Upper lobe of left lung (tissue), 4 donors: ENCODE measurements at regions not wholly inside any gene's neighbourhood (a gene's known extent, or its start where the extent isn't known, plus 50 kb on each side); places are given as distances from the start of the nearest gene placed in this dataset.

Experiments used
- POLR2A ChIP-seq, 4 donors: fragments of 450-650 bp; IDR thresholded peaks; one replicate each; pipeline ENCODE4 v1.5.1; 2016 to 2017; ENCODE audit warnings: antibody characterized with exemption in 4 of 4, mild to moderate bottlenecking in 2 of 4
- POLR2AphosphoS5 ChIP-seq, 2 donors: sonication (generic); formaldehyde crosslinking; IDR thresholded peaks; one replicate each; pipeline ENCODE4 v1.5.1; 2017; ENCODE audit warnings: antibody characterized with exemption in 2 of 2
- TF ChIP-seq, protein P1 (sequence below), 6 experiments: fragments of 450-650 bp in 4 of 6; fragments of 200-600 bp in 2 of 6; sonication (generic) in 2 of 6; IDR thresholded peaks; one replicate each; pipeline ENCODE4 v1.5.1; 2016 to 2019; ENCODE audit warnings: antibody characterized with exemption in 6 of 6

DNA sequence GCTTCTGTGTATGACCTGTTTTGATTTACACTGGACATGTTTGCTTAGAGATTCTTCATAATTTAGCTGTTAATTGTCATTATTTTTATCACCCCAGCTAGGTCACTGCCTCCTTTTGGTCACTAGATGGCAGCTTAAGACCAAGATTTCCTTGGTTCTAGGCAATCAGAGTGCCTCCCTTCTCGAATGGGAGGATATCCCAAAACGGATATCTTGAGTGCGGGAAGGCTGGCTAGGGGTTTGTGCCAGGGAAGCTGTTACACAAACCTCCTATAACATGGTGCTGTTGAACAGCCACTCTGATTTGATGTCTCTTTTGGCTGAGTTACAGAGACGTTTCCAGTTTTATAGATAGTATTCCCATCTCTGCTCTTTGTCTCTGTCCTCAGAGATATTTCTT is 283.5 kb downstream of the S1PR1 start:
- TF ChIP-seq POLR2A (IDR thresholded peaks at IDR 0.05) (no peak), POLR2AphosphoS5 (IDR thresholded peaks at IDR 0.05) (no peak)
- TF ChIP-seq, protein P1, sequence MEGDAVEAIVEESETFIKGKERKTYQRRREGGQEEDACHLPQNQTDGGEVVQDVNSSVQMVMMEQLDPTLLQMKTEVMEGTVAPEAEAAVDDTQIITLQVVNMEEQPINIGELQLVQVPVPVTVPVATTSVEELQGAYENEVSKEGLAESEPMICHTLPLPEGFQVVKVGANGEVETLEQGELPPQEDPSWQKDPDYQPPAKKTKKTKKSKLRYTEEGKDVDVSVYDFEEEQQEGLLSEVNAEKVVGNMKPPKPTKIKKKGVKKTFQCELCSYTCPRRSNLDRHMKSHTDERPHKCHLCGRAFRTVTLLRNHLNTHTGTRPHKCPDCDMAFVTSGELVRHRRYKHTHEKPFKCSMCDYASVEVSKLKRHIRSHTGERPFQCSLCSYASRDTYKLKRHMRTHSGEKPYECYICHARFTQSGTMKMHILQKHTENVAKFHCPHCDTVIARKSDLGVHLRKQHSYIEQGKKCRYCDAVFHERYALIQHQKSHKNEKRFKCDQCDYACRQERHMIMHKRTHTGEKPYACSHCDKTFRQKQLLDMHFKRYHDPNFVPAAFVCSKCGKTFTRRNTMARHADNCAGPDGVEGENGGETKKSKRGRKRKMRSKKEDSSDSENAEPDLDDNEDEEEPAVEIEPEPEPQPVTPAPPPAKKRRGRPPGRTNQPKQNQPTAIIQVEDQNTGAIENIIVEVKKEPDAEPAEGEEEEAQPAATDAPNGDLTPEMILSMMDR (IDR thresholded peaks at IDR 0.05): peak; percentile 29 to 68 (median 50)
